DND-41 (cell line): ENCODE measurements at regions not wholly inside any gene's neighbourhood (a gene's known extent, or its start where the extent isn't known, plus 50 kb on each side); places are given as distances from the start of the nearest gene placed in this dataset.

Source experiments
- EZH2 ChIP-seq: IDR thresholded peaks from 3 replicates; pipeline ENCODE4 v1.6.1; 2012; ENCODE audit warnings: borderline replicate concordance, low read depth, mild to moderate bottlenecking, moderate library complexity, low read length, inconsistent platforms; ENCODE audit not compliant: severe bottlenecking
- TF ChIP-seq, protein P1 (sequence below): IDR thresholded peaks from 2 replicates; pipeline ENCODE4 v1.5.1; 2012; ENCODE audit warnings: borderline replicate concordance, low read length, moderate library complexity, mild to moderate bottlenecking; ENCODE audit not compliant: poor library complexity, severe bottlenecking; ENCODE audit errors: extremely low read depth

DNA sequence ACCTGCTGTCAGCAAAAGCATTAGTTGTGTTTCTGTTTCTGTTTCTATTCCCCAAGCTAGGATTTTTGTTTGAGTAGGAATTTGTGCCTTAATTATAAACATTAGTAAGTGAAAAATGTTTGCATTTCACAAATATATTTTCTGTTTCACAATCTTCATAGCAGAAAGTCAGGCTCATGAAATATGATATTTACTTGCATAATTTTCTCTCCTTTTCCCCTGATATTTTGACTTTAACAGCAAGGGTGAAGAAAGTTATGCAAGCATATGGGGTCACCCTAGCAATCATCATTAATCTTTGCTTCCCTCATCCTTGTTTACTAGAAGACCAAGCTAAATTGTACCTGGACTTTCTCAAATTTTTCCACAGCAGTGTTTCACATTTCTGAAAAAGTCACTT, 140.3 kb upstream of the SEMA6D start:
- TF ChIP-seq, protein P1, sequence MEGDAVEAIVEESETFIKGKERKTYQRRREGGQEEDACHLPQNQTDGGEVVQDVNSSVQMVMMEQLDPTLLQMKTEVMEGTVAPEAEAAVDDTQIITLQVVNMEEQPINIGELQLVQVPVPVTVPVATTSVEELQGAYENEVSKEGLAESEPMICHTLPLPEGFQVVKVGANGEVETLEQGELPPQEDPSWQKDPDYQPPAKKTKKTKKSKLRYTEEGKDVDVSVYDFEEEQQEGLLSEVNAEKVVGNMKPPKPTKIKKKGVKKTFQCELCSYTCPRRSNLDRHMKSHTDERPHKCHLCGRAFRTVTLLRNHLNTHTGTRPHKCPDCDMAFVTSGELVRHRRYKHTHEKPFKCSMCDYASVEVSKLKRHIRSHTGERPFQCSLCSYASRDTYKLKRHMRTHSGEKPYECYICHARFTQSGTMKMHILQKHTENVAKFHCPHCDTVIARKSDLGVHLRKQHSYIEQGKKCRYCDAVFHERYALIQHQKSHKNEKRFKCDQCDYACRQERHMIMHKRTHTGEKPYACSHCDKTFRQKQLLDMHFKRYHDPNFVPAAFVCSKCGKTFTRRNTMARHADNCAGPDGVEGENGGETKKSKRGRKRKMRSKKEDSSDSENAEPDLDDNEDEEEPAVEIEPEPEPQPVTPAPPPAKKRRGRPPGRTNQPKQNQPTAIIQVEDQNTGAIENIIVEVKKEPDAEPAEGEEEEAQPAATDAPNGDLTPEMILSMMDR: no peak
- no peak for TF ChIP-seq EZH2
